GM19239 (cell line): ENCODE measurements at regions not wholly inside any gene's neighbourhood (a gene's known extent, or its start where the extent isn't known, plus 50 kb on each side); places are given as distances from the start of the nearest gene placed in this dataset.
"Not testable (repeated sequence)": the region's sequence is repeated elsewhere in the genome, so short reads cannot be mapped to it uniquely, and the experiment has no call there.

Experiments
- DNase-seq: peaks from one replicate; pipeline ENCODE4 v3.0.0; 2011; ENCODE audit warnings: low spot score; ENCODE audit not compliant: insufficient read length
- FAIRE-seq: peaks from 2 replicates; lab custom pipeline; 2011; peaks lifted over from hg19 to GRCh38; lab: Jason Lieb, UNC

- no peak for FAIRE-seq
- DNase-seq = no peak
Observed at GRCh38 chr6:78379982-78380381, 487.4 kb upstream of the IRAK1BP1 start.

- no peak for DNase-seq
- FAIRE-seq = no peak
Observed at GRCh38 chr6:78380541-78380940, 486.8 kb upstream of the IRAK1BP1 start.

DNA sequence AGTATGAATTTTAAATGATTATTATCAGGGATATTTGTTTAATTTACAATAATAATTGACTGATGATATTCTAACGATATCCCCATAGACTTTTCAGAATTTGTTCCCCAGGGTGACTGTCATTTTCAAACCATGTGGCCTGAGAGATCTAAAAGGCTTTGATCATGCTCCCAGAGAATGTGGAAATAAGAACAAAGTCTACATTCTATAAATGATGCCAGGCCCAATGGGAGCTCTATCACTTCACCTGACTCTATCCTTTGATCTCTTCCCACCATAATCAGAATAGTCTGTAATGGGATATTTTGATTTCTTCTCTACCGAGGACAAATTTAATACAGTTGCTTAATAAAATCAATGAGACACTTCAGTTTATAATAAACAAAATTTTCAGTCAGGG is 483.4 kb upstream of the IRAK1BP1 start:
- no peak for DNase-seq
- no peak for FAIRE-seq

GRCh38 chr6:78386854-78387253 is 480.5 kb upstream of the IRAK1BP1 start:
- FAIRE-seq, DNase-seq: not testable (repeated sequence)

DNA sequence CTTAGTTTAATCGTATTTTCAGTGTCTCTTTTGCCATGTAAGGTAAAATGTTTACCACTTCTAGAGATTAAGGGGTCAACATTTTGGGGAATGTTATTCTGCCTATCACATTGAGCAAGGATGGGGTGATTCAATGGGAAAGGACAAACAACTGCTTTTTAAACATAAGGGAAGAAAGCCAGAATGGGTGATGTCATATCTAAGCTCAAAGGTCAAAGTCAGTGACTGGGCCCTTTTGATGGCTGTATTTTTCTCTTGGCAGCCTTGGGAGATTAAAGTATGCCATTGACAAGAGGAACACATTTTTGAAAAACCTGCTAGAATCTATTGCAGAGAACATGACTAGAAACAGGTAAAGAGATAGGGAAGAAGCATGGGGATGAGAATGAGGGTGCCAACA is 477.3 kb upstream of the IRAK1BP1 start:
- FAIRE-seq = no peak
- no peak for DNase-seq

- no peak for DNase-seq
Observed at GRCh38 chr6:78397499-78397898, 469.9 kb upstream of the IRAK1BP1 start.

DNA sequence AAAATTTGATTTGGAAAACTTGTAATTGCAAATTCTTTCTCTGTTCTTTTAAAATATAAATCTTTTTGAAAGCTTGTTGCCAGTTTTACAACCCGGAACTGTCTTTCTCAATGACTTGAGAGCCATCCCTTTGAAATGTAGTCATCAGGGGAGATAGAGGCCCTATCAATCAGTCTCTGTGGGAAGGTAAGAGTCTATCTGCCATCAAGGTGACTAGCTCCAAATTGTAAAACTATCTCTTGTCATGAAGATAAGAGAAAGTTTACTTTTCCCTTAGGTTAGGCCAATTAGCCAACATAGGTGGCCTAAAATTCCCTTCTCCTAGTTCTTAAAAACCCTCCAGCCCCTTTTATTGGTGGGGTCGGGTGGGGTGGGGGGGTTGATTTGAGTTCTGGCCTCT is 469.1 kb upstream of the IRAK1BP1 start:
- FAIRE-seq (no peak), DNase-seq (no peak)

More at GRCh38 chr6:78397499-78397898, 469.9 kb upstream of the IRAK1BP1 start:
- no peak for FAIRE-seq

DNA sequence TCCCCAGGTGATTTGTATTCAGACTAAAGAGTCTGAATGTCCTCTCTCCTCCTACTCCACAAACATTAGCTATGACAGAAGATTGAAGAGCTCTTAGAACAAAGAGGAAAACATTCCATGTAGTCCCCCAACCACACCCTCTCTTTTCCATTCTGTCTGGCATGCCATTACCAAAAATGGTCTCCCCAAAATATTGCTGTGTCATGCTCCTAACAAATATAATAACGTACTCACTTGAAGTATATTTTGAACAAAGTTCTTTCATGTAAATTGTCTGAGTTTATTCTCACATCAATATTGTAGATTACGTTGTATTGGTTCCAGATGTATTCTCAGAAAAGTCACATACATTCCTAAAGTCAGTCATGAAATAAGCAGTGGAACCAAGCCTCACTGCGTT is 467.3 kb upstream of the IRAK1BP1 start:
- DNase-seq (no peak), FAIRE-seq (no peak)

DNA sequence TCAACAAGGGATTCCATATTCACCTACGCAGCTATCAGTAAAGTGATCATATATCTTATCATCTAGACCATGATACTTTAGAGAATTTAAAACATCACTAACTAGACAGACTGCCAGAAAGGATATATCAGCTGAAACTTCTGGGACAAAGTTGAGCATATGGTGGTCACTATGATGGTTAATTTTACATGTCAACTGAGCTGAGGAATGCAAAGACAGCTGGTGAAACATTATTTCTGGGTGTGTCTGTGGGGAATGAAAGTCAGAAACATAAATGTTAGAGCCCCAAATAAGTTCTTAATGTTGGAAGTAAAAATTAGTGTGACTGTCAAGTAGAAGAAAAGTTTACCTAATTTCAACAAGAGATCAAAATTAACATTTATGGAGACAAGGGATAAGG is 440.0 kb upstream of the IRAK1BP1 start:
- no peak for FAIRE-seq
- no peak for DNase-seq

DNA sequence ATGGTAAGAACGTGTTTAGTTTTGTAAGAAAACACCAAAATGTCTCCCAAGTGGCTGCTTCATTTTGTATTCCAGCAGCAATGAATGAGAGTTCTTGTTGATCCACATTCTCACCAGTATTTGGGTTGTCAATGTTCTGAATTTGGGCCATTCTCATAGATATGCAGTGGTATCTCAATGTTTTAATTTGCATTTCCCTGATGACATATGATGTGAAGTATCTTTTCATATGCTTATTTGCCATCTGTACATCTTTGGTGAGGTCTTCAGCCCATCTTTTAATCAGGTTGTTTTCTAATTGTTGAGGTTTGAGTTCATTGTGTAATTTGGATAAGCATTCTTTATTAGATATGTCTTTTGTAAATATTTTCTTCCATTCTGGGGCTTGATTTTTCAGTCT is 436.8 kb upstream of the IRAK1BP1 start:
- DNase-seq (no peak), FAIRE-seq (no peak)

GRCh38 chr6:78435671-78436070 is 431.7 kb upstream of the IRAK1BP1 start:
- no peak for DNase-seq
- no peak for FAIRE-seq

GRCh38 chr6:78436335-78436734 is 431.0 kb upstream of the IRAK1BP1 start:
- peak; percentile 2 for DNase-seq
- no peak for FAIRE-seq

DNA sequence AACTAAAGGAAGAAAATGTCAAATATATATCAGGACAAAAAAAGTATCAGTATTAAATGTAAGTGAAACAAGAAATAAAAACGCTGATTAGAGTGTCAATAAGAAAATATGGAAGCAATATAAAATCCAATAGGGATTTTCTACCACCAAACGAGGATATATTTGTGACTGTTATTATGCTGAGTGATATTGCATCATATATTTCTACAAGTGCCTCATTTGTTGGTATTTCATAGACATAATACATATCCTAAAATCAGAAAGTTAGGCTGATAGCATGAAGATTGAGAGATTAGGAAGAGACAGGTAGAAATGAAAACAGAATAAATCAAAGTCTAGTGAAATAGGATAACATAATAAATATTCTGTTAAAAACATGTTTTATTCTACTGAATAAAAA is 429.2 kb upstream of the IRAK1BP1 start:
- DNase-seq = no peak
- FAIRE-seq = no peak

DNA sequence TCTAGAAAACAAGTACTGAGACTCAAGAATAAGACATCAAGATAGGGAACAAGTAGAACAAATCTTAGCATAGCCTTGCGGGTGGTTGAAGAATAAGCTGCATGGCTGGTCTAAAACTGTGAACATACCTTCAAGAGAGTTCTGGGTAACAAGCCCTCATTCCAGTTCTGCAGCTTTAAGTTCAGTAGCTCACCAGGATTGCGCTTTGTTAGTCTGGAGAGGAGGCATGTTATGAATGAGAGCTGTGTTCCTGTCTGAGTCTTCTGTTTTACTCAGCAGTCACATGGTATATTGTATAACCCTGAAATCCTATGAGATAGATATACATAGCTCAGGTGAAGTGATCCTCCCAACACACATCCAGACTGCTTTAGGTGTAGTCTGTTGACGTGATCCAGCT is 406.6 kb upstream of the IRAK1BP1 start:
- DNase-seq = no peak
- FAIRE-seq = no peak

GRCh38 chr6:78462728-78463127 is 404.6 kb upstream of the IRAK1BP1 start:
- no peak for DNase-seq

DNA sequence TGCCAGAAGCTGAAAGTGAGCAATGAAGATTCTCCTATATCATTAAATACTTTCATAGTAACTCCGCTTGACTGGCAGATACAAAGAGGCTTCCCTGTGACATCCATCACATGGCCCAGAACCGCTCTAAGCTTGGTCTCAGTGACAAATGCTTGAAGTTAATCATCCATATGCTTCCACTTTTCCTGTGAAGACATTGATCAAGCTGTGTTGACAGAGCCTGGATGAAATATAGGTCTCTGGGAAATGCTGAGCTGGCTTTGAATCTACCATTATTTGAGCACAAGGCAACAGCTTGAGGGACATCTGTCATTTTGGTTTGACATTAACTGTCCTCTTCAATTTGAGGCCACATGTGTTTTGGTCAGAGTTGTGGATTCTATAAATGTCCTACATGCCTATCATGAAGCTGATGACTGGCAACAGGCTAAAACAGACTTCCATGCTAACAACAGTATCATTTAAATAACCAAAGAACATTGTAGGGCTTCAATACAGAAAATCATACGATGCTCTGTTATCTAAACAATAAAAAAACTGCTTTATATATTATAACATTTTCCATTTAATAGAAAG is 402.2 kb upstream of the IRAK1BP1 start:
- FAIRE-seq (no peak), DNase-seq (no peak)

More at GRCh38 chr6:78462728-78463127, 404.6 kb upstream of the IRAK1BP1 start:
- no peak for FAIRE-seq

DNA sequence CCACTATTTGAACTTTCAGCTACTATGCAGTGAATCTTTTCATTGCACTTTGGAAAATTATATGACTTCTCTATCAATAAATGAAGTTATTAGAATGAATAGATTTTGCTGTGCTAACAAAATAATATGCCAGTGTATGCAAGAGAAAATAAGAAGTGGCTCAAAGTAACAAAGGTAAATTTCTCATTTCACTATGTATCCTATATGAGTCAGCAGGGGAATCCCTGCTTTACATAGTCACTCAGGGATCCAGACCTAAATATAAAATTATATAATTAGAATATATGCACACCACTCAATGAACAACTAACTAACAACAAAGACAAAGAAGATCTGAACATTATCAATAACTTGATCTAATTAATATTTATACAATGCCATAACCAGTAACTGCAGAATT is 390.8 kb upstream of the IRAK1BP1 start:
- DNase-seq = no peak
- FAIRE-seq = no peak

DNA sequence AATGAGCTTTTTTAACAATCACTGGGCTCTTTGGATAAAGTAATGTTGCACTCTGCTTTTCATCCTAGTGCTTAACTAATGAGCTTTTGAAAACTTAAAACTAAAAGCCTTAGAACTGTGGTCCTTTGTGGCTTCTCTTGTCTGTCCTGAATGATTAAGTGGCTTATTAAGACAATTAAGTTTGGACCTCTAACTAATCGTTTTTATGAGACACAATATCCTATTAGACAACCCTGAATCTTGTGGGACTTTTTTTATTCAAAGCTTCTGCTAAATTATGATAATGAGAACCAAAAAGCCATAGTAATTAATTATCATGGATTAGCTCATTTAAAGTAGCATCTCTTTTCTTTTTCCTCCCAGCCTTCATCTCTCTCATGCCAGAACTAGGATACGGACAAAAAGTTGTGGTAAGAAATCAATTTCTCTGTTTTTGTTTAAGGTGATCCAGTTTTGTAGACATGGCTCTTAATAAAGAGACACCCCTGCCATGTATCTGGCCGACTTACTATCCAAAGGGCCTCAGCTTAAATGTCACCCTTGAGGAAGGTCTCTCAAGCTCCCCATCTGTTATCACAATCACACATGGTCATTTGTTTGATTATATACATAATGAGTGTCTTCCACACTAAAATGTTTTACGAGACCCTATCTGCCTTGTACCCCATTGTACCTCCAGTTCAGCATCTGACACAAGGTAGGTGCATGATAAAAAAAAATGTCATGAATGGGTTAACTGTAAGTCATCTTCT is 384.4 kb upstream of the IRAK1BP1 start:
- FAIRE-seq (no peak), DNase-seq (no peak)

- FAIRE-seq = no peak
- DNase-seq = no peak
Observed at GRCh38 chr6:78483553-78484197, 383.7 kb upstream of the IRAK1BP1 start.

DNA sequence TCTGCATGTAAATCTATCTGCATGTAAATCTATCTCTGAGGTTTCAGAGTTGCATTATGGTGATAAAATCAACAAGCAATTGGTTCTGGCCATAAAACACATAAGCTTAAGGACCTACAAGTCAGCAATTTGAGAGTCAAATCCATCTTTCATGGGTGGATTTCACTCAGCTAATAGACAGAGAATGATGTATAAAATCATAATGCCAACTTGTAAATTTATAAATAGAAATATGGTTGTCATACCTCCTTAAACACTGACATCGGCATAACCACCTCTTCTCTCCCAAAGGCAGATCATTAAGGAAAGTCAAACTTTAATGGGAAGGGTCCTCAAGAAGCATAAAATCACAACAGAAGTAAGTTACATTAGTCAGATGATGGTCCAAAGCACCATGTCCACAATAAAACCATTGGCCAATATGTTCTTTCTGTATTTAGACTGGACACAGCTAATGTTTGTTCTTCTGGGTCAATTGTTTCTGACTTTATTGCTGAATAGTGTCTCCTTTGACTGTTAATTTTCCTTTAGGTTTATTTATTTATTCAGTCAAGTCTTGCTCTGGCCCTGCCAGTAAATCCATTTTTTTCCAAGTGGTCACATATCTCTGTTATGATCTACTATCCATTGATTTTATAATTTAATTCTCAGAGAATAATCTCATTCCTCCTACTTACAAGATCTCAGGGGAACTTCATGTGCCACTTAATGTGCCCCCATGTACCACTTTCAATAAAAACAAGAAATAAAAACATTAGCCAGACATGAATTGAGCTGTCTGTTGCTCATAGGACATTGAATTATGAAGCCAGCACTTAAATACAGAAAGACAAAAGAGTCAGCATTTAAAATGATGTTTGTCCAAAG is 382.9 kb upstream of the IRAK1BP1 start:
- FAIRE-seq (no peak), DNase-seq (no peak)

DNA sequence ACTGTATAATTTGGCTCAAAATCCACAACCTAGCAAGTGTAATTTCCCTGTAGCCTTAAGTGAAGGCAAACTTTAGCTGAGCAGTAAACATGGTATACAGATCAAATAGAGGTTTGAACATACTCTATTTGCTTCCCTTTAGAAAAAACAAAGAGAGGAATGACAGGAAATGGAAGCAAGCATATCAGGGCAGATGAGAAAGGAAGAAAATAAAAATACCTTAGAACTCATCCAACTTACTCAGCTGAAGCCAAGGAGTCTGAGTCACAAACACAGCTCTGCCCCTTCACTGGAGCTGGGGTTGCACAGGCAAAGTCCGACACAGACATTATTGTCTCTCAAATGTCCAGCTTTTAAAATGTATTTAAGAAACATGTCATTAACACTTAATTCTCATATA is 379.9 kb upstream of the IRAK1BP1 start:
- no peak for FAIRE-seq
- DNase-seq = no peak
